ENCODE measurements at regions not wholly inside any gene's neighbourhood (a gene's known extent, or its start where the extent isn't known, plus 50 kb on each side); places are given as distances from the start of the nearest gene placed in this dataset.
"Not testable (repeated sequence)": the region's sequence is repeated elsewhere in the genome, so short reads cannot be mapped to it uniquely, and the experiment has no call there.

DNA sequence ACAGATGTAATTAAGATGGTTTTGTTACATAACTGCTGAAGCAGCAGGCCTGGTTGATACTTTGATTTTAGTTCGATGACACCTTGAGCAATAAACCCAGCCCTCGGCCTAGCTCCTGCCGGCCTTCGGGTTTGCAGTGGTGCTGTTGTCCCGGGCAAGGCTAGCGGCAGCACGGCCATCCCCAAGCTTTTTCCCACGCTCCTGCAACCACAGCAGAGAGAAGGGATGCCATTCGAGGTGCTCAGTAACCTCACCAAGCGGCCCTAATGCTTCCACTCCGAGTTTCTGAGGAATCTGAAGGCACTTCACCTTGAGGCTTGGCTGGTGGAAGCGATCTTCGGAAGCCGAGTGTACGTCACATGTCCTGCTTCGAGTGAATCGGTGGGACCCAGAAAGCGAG, 182.1 kb downstream of the NAF1 start:
- no peaks in the 10 kb centered on the region for H3K36me3 Mint-ChIP-seq
- H3K27me3 Mint-ChIP-seq, result no peaks in the 10 kb centered on the region
- TF ChIP-seq CTCF (conservative IDR thresholded peaks at IDR 0.05), result no peak
- DNase-seq (ENCODE audit: extremely low spot score, unreplicated experiment), result no peak
- H3K9me3 Mint-ChIP-seq, result peaks cover 5% of the 10 kb centered on the region
- no peak overlapping the region for H3K4me3 Mint-ChIP-seq
- H3K27ac Mint-ChIP-seq, result no peak overlapping the region
- no peaks in the 10 kb centered on the region for H3K4me1 Mint-ChIP-seq (ENCODE audit: unreplicated experiment)

- H3K4me3 Mint-ChIP-seq, result no peak overlapping the region
- no peak for DNase-seq (ENCODE audit: extremely low spot score, unreplicated experiment)
- no peaks in the 10 kb centered on the region for H3K36me3 Mint-ChIP-seq
- peaks cover 5% of the 10 kb centered on the region for H3K9me3 Mint-ChIP-seq
- no peaks in the 10 kb centered on the region for H3K27me3 Mint-ChIP-seq
- no peak for TF ChIP-seq CTCF (conservative IDR thresholded peaks at IDR 0.05)
- H3K27ac Mint-ChIP-seq, result no peak overlapping the region
- H3K4me1 Mint-ChIP-seq (ENCODE audit: unreplicated experiment), result no peaks in the 10 kb centered on the region
These were observed 184.9 kb downstream of the NAF1 start for GRCh38 chr4:162981823-162982222.

- no peaks in the 10 kb centered on the region for H3K9me3 Mint-ChIP-seq
- no peaks in the 10 kb centered on the region for H3K27me3 Mint-ChIP-seq
- H3K36me3 Mint-ChIP-seq, result no peaks in the 10 kb centered on the region
- TF ChIP-seq CTCF (conservative IDR thresholded peaks at IDR 0.05), result no peak
- no peak for DNase-seq (ENCODE audit: extremely low spot score, unreplicated experiment)
- H3K4me3 Mint-ChIP-seq, result no peak overlapping the region
- H3K27ac Mint-ChIP-seq, result no peak overlapping the region
- no peaks in the 10 kb centered on the region for H3K4me1 Mint-ChIP-seq (ENCODE audit: unreplicated experiment)
These were observed 188.3 kb downstream of the NAF1 start for GRCh38 chr4:162978398-162978797.

GRCh38 chr4:162977788-162978187, 188.9 kb downstream of the NAF1 start:
- H3K4me3 Mint-ChIP-seq, result no peak overlapping the region
- no peak for DNase-seq (ENCODE audit: extremely low spot score, unreplicated experiment)
- no peak for TF ChIP-seq CTCF (conservative IDR thresholded peaks at IDR 0.05)
- no peak overlapping the region for H3K27ac Mint-ChIP-seq
- H3K4me1 Mint-ChIP-seq (ENCODE audit: unreplicated experiment), result no peaks in the 10 kb centered on the region
- no peaks in the 10 kb centered on the region for H3K27me3 Mint-ChIP-seq
- H3K36me3 Mint-ChIP-seq, result no peaks in the 10 kb centered on the region
- no peaks in the 10 kb centered on the region for H3K9me3 Mint-ChIP-seq

GRCh38 chr4:162972661-162973330, 193.9 kb downstream of the NAF1 start:
- Mint-ChIP-seq H3K4me1 (ENCODE audit: unreplicated experiment) (no peaks in the 10 kb centered on the region), H3K9me3 (no peaks in the 10 kb centered on the region), H3K27ac (no peak overlapping the region), H3K36me3 (no peaks in the 10 kb centered on the region), H3K27me3 (no peaks in the 10 kb centered on the region), H3K4me3 (no peak overlapping the region)
- no peak for DNase-seq (ENCODE audit: extremely low spot score, unreplicated experiment)
- no peak for TF ChIP-seq CTCF (conservative IDR thresholded peaks at IDR 0.05)

DNA sequence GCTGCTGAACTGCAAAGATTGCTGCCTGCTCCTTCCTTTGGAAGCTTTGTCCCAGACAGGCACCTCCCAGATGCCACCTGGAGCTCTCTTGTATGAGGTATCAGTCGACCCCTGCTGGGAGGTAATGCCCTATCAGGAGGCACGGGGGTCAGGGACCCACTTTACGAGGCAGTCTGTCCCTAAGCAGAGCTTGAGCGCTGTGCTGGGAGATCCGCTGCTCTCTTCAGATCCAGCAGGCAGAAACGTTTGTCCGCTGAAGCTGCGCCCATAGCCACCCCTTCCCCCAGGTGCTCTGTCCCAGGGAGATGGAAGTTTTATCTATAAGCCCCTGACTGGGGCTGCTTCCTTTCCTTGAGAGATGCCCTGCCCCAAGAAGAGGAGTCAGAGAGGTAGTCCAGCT, 197.5 kb downstream of the NAF1 start:
- no peak for TF ChIP-seq CTCF (conservative IDR thresholded peaks at IDR 0.05)
- no peaks in the 10 kb centered on the region for H3K27me3 Mint-ChIP-seq
- H3K9me3 Mint-ChIP-seq, result no peaks in the 10 kb centered on the region
- no peak overlapping the region for H3K4me3 Mint-ChIP-seq
- no peaks in the 10 kb centered on the region for H3K4me1 Mint-ChIP-seq (ENCODE audit: unreplicated experiment)
- H3K27ac Mint-ChIP-seq, result no peak overlapping the region
- no peak for DNase-seq (ENCODE audit: extremely low spot score, unreplicated experiment)
- no peaks in the 10 kb centered on the region for H3K36me3 Mint-ChIP-seq

DNA sequence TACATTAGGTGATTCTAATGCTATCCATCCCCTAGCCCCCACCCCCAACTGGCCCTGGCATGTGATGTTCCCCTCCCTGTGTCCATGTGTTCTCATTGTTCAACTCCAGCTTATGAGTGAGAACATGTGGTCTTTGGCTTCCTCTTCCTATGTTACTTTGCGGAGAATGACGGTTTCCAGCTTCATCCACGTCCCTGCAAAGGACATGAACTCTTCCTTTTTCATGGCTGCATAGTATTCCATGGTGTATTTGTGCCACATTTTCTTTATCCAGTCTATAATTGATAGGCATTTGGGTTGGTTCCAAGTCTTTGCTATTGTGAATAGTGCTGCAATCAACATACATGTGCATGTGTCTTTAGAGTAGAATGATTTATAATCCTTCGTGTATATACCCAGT, 200.7 kb downstream of the NAF1 start:
- not testable (repeated sequence) for H3K27ac Mint-ChIP-seq; H3K4me1 Mint-ChIP-seq (ENCODE audit: unreplicated experiment); H3K4me3 Mint-ChIP-seq; H3K36me3 Mint-ChIP-seq; H3K27me3 Mint-ChIP-seq; DNase-seq (ENCODE audit: extremely low spot score, unreplicated experiment); H3K9me3 Mint-ChIP-seq

All from type B pancreatic cell (in vitro differentiated cells).